HG03521 (cell line): ENCODE measurements at regions not wholly inside any gene's neighbourhood (a gene's known extent, or its start where the extent isn't known, plus 50 kb on each side); places are given as distances from the start of the nearest gene placed in this dataset.
"Not testable (repeated sequence)": the region's sequence is repeated elsewhere in the genome, so short reads cannot be mapped to it uniquely, and the experiment has no call there.

Experiments used
- ATAC-seq: cut with Tn5 transposase; IDR thresholded peaks from one replicate; pipeline ENCODE4 v1.9.1; 2021; ENCODE audit warnings: mild to moderate bottlenecking, moderate library complexity; ENCODE audit not compliant: unreplicated experiment

DNA sequence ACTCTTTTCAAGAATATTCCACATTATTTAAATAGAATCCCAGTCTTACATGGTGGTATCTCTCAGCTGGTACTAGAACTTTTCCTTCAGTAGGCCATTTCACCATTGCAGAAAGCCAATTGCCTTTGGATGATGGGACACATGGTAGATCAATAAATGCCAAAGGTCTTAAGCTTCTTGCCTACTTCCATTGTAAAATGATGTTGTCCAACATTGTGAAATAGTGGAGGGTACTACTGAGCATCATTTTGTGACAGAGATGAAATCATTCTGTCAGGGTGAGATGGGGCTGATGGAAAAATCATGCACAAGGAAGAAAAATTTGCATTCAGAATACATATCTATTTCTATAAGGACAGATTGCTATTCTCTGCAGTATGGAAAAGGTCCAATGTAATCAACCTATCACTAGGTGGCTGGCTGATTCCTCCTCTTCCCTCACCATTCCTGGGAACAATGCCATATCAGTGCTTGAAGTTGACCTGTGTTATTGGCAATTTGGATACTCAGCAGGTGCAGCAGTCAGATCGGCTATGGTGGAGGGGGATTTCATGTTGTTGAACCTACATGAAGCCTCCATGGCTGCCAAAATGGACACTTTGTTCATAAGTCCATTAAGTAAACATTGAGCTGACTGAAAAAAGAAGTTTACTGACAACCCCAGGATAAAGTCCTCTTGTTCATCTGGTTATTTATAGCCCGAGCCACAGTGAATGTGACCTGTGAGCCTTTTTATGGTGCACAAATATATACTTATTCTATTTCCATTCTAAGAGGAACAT, 596.9 kb upstream of the ARPP21 start:
- no peak for ATAC-seq

DNA sequence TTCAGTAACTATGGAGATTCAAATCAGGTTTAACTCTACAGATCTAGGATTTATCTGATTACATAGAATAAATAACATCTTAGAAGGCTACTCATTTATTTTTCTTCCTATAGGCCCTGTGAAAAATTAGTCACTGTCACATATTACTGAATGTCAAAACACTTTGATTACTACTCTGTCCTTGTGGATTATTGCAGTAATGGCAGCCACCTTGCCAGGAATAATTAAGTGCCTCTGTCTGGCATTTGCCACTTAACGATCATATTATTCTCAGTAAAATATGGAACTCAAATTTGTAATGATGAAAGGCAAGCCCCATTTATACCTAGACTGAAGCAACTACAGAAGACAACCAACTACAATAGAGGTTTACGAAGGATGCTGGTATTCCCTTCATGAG, 596.3 kb upstream of the ARPP21 start:
- ATAC-seq, result no peak

DNA sequence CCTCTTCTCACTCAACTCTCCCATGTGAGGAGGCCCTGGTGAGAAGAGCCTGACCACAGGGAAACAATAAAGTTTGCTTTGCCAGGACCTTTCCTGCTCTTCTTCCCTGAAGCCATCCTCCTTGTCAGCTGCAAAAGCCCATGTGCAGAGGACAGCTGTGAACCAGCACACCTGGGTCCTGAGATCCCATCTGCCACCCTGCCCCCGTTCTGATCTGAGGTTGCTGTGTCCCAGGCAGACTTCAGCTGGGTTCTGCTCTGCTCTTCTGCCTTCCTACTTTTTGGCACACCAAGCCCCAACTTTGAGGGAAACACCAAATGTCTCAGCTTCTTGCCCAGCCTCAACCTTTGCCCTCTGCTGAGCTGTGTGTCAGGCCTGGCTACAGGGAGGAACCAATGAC, 595.1 kb upstream of the ARPP21 start:
- ATAC-seq, result no peak

- ATAC-seq, result no peak
Measured at GRCh38 chr3:35045118-35045517, 594.2 kb upstream of the ARPP21 start.

- no peak for ATAC-seq
Measured at GRCh38 chr3:35064761-35065160, 574.6 kb upstream of the ARPP21 start.

- no peak for ATAC-seq
Measured at GRCh38 chr3:35065891-35066290, 573.4 kb upstream of the ARPP21 start.

DNA sequence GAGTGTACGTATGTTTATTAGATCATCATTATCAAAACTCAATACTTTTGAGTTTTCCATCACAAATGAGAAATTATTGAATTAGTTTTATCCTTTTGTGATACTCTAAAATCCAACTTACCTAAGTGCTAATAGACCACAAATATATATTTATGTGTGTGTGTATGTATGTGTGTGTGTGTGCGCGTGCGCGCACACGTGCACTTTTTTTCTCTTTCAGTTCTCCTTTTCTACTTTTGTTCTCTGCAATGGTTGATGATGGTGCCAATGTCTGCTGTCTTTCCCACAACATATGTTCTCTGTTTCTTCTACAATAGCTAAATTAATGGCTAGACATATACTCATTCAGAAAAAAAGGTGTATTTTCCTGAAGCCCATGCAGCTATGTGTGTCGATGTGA, 571.6 kb upstream of the ARPP21 start:
- no peak for ATAC-seq

- no peak for ATAC-seq
Measured at GRCh38 chr3:35070088-35070487, 569.2 kb upstream of the ARPP21 start.

GRCh38 chr3:35071772-35072171, 567.6 kb upstream of the ARPP21 start:
- no peak for ATAC-seq

DNA sequence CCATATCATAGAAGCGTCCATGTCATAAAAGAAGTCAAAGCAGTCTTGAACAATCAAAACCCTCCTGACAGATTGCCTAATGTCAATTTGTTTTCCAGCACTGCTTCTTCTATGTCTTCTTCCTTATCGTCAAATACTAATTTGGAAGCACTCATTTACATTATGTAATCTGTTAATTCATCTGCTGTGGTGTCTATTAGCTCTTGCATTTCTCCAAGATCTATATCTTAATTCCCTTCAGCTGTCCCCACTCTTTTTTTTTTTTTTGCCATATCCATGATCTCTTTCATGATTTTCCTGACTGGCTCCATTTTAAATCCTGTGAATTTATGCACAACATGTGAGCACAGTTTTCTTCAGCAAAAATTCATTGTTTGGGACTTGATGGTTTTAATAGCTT, 560.5 kb upstream of the ARPP21 start:
- ATAC-seq, result no peak

- ATAC-seq, result no peak
Measured at GRCh38 chr3:35079403-35079802, 559.9 kb upstream of the ARPP21 start.

DNA sequence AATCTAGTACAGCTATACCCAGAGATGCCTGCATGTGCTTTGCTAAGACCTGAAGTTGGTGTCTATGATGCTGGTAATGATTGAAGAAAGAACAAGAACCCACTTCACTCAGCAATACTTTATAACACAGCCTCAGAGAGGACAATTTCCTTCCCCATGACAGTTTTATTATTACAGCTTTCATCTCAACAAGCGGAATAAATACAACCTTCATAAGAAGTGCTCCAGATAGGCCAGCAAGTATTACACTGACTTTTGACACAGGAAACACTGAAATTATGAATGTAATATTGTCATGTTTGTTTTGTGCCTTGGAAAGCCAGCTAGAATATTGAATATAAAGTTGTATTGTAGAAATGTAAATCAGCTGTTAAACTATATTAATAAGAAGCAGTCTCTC, 557.4 kb upstream of the ARPP21 start:
- no peak for ATAC-seq

- ATAC-seq, result no peak
Measured at GRCh38 chr3:35088943-35089342, 550.4 kb upstream of the ARPP21 start.

- no peak for ATAC-seq
Measured at GRCh38 chr3:35114686-35115085, 524.6 kb upstream of the ARPP21 start.

- no peak for ATAC-seq
Measured at GRCh38 chr3:35120026-35120425, 519.3 kb upstream of the ARPP21 start.

DNA sequence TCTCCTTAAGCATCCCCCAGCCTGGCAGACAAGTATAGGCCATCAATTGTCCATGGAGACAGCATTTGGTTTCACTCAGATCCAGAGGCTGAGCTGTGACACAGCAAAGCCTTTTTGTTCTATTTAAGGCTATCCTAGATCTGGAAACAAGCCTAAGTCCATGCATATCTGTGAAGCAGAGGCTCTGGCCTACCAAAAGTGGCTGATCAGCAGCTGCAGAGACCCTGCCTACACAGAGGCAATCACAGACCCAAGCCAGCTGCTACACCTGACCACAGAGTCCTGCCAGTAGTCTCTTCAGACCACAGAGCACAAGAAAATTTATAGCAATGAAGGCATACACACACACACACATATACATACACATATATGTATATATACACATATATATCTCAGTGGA, 501.7 kb upstream of the ARPP21 start:
- no peak for ATAC-seq

DNA sequence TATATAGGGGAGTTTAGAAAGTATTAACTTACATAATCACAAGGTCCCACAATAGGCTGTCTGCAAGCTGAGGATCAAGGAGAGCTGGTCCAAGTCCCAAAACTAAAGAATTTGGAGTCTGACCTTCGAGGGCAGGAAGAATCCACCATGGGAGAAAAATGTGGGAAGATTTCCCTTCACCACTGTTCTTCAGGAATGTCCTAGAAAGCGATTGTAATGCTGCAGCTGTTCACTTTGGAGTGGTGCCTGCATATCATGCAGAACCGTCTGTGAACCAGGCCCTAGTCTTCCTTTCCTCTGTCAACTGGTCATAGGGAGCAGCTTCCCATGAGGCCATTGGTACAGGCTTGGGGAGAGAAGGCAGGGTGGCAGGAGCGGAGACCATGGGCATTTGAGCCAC, 497.9 kb upstream of the ARPP21 start:
- no peak for ATAC-seq

DNA sequence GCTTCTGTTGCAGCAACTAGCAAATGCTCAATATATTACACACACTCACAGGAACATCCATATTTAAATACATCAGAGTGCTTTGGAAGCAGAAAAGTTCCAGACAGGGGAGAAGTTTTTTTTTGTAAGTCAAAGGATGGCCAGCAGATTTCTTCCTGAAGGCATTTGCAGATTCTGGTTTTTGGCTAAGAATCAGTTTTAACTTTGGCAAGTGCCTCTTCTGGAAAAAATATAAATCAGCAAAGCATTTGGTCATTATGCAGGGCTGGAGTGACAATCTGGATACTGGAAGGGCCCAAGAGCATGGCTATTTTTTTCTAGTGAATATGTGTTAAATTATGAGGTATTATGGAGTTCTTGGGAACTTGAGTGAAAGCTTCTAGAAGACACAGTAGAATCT, 495.3 kb upstream of the ARPP21 start:
- ATAC-seq, result no peak

- not testable (repeated sequence) for ATAC-seq
Measured at GRCh38 chr3:35146256-35147035, 492.9 kb upstream of the ARPP21 start.

DNA sequence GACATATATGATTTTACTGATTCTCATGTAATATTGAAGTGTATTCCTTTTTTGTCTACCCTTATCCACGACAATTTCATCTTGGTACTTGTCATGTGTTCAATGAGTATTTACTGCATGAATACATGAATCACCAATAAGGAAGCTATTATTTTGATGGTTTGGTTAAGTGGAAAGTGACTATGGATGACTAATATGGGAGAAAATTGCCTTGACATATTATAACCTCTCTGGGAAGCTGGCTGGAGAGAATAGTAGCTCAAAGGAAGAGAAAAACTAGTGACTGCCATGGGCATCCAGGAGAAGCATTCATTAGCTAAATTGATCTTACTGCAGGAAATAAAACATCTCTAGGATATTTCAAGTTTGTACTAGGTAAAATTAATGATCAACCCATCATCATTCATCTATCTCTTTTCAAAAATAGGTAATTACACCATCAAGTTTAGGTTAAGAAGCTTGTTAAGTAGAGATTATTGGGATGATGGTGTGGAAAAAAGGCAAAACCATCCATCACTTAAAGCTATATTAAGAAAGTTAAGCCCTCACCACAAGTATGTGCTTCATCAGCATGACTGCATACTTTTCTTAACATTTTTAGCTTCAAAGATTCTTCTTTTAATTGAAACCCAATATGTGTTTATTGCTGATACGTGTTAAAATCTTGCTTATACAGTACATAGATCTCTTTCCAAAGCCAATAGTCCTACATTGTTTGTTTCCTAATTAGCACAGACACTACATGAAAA, 455.2 kb upstream of the ARPP21 start:
- ATAC-seq, result no peak

DNA sequence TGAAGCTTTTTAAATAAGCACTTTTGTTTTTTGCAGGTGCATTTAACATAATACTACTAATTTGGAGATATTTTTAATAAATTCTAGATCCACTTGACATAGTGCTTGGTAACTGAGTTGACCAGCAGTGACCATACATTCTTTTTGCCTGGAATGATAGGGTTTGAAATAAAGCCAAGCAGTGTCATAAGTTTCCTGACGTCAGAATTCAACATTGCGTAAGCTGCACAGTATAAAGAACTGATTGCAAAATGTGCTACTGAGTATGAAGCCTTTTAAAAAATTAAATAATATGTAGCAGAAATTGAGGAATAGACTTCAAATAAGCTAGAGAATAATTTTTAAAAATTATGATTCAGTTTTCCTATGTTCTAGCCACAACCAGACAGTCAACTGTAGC, 454.6 kb upstream of the ARPP21 start:
- no peak for ATAC-seq

DNA sequence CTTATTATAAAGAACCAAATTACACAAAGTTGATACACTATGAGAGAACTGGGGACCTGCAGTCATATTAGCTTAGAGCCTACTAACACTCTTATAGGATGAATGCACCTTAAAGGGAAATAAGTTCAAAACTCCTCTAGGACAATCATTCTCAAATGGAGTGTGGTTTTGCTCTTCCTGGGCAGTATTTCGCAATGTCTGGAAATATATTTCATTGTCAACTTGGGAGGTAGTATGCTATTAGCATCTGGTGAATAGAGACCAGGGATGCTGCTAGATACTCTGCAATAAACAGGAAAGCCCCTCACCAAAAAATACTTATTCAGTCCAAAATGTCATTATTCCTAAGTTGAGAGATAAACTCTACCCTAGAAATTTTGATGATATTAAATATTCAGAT, 451.4 kb upstream of the ARPP21 start:
- no peak for ATAC-seq
